ENCODE measurements at regions not wholly inside any gene's neighbourhood (a gene's known extent, or its start where the extent isn't known, plus 50 kb on each side); places are given as distances from the start of the nearest gene placed in this dataset.
"Not testable (repeated sequence)": the region's sequence is repeated elsewhere in the genome, so short reads cannot be mapped to it uniquely, and the experiment has no call there.

GRCh38 chrX:40866893-40867292, 131.6 kb upstream of the MED14 start:
- TF ChIP-seq POLR2A (IDR thresholded peaks at IDR 0.05), result no peak
- TF ChIP-seq, protein P1, sequence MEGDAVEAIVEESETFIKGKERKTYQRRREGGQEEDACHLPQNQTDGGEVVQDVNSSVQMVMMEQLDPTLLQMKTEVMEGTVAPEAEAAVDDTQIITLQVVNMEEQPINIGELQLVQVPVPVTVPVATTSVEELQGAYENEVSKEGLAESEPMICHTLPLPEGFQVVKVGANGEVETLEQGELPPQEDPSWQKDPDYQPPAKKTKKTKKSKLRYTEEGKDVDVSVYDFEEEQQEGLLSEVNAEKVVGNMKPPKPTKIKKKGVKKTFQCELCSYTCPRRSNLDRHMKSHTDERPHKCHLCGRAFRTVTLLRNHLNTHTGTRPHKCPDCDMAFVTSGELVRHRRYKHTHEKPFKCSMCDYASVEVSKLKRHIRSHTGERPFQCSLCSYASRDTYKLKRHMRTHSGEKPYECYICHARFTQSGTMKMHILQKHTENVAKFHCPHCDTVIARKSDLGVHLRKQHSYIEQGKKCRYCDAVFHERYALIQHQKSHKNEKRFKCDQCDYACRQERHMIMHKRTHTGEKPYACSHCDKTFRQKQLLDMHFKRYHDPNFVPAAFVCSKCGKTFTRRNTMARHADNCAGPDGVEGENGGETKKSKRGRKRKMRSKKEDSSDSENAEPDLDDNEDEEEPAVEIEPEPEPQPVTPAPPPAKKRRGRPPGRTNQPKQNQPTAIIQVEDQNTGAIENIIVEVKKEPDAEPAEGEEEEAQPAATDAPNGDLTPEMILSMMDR (IDR thresholded peaks at IDR 0.05), result no peak
- intact Hi-C loops (cut with DNase I), result no loop called here
- peaks cover 7 to 11% of the 10 kb centered on the region in 2 donors for H3K4me1 ChIP-seq

DNA sequence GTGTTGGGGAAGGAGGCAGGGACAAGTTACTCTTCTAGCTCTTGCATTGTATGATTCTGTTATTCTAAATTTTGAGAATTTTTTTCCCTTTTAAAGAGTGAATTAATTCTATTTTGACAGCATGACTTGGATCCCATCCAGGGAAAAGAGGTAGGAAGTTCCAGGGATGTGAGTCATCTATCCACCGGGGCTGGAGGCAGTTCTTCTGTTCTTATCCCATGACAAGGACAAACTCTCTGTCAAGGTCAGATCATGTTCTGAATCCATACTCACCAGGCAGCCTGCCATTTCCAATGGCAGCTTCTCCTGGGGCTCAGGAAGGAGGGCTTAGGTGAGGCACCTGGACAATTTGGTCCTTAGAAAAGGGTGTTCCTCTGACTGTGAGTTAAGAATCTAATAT, 132.0 kb upstream of the MED14 start:
- no peak overlapping the region for H3K4me3 ChIP-seq (replicated peaks in 1 of 3)
- H3K9me3 ChIP-seq, result no peaks in the 10 kb centered on the region
- peak overlapping the region; percentile 56 to 68 (median 66) for H3K27ac ChIP-seq
- intact Hi-C loops (cut with DNase I), result no loop called here
- H3K27me3 ChIP-seq, result no peaks in the 10 kb centered on the region
- no peaks in the 10 kb centered on the region for H3K36me3 ChIP-seq
- WGBS, 2 donors, result 0% methylated on average over 1 of the region's 1 CpG
- H3K4me1 ChIP-seq, result peaks cover 7 to 11% of the 10 kb centered on the region in 2 donors
- peak; percentile 42 to 47 for DNase-seq
- TF ChIP-seq, protein P1 (IDR thresholded peaks at IDR 0.05), result no peak
- no peak for TF ChIP-seq POLR2A (IDR thresholded peaks at IDR 0.05)

More at GRCh38 chrX:40866893-40867292, 131.6 kb upstream of the MED14 start:
- Histone ChIP-seq H3K36me3 (no peaks in the 10 kb centered on the region), H3K4me3 (replicated peaks in 1 of 3) (no peak overlapping the region), H3K9me3 (no peaks in the 10 kb centered on the region), H3K27me3 (no peaks in the 10 kb centered on the region), H3K27ac (peak overlapping the region; percentile 56 to 68 (median 66))
- WGBS, 2 donors, result 0 to 34% methylated on average over 2 of the region's 2 CpGs
- DNase-seq, result peak; percentile 34 to 51

- intact Hi-C loops (cut with DNase I), result no loop called here
- no peak overlapping the region for H3K27ac ChIP-seq
- no peaks in the 10 kb centered on the region for H3K36me3 ChIP-seq
- no peaks in the 10 kb centered on the region for H3K9me3 ChIP-seq
- WGBS, 2 donors, result 94 to 98% methylated on average over 3 of the region's 3 CpGs
- no peak for TF ChIP-seq POLR2A (IDR thresholded peaks at IDR 0.05)
- TF ChIP-seq, protein P1 (IDR thresholded peaks at IDR 0.05), result no peak
- DNase-seq, result no peak
- peaks cover 7 to 11% of the 10 kb centered on the region in 2 donors for H3K4me1 ChIP-seq
- H3K4me3 ChIP-seq (replicated peaks in 1 of 3), result no peak overlapping the region
- H3K27me3 ChIP-seq, result no peaks in the 10 kb centered on the region
These were observed 133.5 kb upstream of the MED14 start for GRCh38 chrX:40868868-40869267.

DNA sequence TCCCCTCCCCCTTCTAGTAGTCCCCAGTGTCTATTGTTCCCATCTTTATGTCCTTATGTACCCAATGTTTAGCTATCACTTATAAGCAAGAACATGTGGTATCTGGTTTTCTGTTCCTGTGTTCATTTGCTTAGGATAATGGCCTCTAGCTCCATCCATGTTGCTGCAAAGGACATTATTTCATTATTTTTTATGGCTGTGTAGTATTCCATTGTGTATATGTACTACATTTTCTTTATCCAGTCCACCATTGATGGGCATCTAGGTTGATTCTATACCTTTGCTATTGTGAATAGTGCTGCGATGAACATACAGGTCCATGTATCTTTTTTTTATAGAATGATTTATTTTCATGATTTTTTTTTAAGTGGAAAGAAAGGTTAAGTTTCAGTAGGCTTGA, 135.6 kb upstream of the MED14 start:
- H3K36me3 ChIP-seq; intact Hi-C loops (cut with DNase I); H3K27ac ChIP-seq; H3K4me3 ChIP-seq (replicated peaks in 1 of 3); H3K27me3 ChIP-seq; DNase-seq; H3K9me3 ChIP-seq: not testable (repeated sequence)
- H3K4me1 ChIP-seq, result peaks cover 7 to 11% of the 10 kb centered on the region in 2 donors
- WGBS, 2 donors, result 85 to 90% methylated on average over 1 of the region's 1 CpG

DNA sequence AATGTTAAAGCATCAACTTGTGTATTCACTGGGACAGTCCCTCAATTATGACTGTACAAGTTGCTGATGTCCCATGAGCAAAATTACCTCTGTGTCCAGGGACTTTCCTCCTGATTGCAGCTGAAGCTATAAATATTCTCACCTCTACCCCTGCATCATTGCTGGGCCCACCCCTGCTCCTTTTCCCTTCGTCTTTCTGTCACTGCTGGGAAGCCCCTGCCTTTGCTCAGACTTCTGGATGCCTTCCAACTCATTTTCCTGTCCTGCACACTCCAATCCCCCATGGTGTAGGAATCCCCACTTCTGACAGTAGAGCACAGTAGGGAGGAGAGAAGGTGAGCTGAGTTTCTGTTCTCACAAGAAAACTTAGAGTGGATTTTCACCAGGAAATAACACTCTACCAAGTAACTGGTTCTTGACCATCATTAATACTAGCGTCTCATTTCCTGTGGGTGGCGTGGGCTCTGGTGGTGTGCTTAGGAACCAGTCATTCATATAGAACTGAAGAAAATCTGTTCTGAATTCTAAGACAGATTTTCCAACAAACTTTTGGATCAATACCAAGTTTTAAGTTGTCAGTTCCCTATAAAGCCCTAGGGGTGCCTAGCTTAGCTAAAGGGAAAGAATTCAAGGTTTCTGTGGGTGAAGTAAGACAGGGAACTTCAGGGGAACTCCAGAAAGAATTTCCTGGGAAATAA, 136.2 kb upstream of the MED14 start:
- WGBS, 2 donors, result 25 to 36% methylated on average over 3 of the region's 3 CpGs
- TF ChIP-seq, protein P1 (IDR thresholded peaks at IDR 0.05), result no peak
- TF ChIP-seq POLR2A (IDR thresholded peaks at IDR 0.05), result no peak
- H3K27ac ChIP-seq, result no peak overlapping the region
- no peaks in the 10 kb centered on the region for H3K36me3 ChIP-seq
- no peak overlapping the region for H3K4me3 ChIP-seq (replicated peaks in 1 of 3)
- no peaks in the 10 kb centered on the region for H3K9me3 ChIP-seq
- H3K27me3 ChIP-seq, result no peaks in the 10 kb centered on the region
- intact Hi-C loops (cut with DNase I), result no loop called here
- peaks cover 7 to 11% of the 10 kb centered on the region in 2 donors for H3K4me1 ChIP-seq
- no peak for DNase-seq

Measured in thyroid gland (tissue), 4 donors.